ENCODE measurements at regions not wholly inside any gene's neighbourhood (a gene's known extent, or its start where the extent isn't known, plus 50 kb on each side); places are given as distances from the start of the nearest gene placed in this dataset.
A peak's percentile ranks its signal among the peaks of the same experiment; 100 is the strongest.

DNA sequence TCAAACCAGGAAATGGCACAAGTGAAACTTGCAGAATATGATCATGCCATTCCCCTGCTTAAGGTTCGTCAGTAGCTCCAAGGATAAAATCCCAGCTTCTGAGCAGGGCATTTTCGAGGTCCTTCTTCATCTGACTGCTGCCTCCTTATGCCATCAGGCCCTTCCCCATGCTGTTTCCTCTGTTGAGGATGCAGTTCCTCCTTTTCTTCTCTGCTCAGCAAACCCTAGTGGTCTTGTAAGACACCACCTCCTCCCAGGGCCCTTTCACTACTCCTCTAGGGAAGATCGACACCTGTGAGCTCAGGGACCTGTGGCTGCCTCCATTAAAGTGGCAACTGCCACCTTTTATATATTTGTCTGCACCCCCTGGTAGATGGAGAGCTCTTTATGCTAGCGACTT lies 62.1 kb upstream of the JUN start:
- TF ChIP-seq CTCF (IDR thresholded peaks at IDR 0.05) (no peak), EP300 (IDR thresholded peaks at IDR 0.05) (no peak), POLR2A (IDR thresholded peaks at IDR 0.05) (peak in 1 of 2 donors; percentile 7)

All from tibial nerve (tissue), 4 donors.